GM12865 (cell line): ENCODE measurements at regions not wholly inside any gene's neighbourhood (a gene's known extent, or its start where the extent isn't known, plus 50 kb on each side); places are given as distances from the start of the nearest gene placed in this dataset.

ENCODE experiments used
- DNase-seq: peaks from one replicate; pipeline ENCODE4 v3.0.0; 2010; ENCODE audit warnings: low read depth
- H3K4me3 ChIP-seq: 2 replicates; pipeline ENCODE4 v1.5.1; 2011; ENCODE audit warnings: mild to moderate bottlenecking, low read depth, low read length, control low read depth
- TF ChIP-seq, protein P1 (sequence below): IDR thresholded peaks from 2 replicates; pipeline ENCODE4 v1.5.1; 2011; ENCODE audit warnings: low read length, control low read depth, low read depth, inconsistent platforms; ENCODE audit not compliant: insufficient read depth; ENCODE audit errors: missing control alignments

DNA sequence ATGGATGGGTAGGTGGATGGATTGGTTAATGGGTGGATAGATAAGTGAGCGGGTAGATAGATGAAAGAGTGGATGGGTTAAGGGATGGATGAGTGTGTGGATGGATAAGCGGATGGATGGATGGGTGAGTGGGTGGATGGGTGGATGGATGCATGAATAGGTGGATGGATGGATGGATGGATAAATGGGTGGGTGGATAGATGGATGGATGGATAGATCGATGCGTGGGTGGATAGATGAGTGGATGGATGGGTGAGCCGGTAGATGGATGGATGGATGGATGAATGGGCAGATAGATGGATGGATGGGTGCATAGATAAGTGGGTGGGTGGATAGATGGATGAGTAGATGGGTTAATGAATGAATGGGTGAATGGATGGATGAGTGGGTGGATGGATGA is 90.9 kb downstream of the CPZ start:
- no peak for DNase-seq
- TF ChIP-seq, protein P1, sequence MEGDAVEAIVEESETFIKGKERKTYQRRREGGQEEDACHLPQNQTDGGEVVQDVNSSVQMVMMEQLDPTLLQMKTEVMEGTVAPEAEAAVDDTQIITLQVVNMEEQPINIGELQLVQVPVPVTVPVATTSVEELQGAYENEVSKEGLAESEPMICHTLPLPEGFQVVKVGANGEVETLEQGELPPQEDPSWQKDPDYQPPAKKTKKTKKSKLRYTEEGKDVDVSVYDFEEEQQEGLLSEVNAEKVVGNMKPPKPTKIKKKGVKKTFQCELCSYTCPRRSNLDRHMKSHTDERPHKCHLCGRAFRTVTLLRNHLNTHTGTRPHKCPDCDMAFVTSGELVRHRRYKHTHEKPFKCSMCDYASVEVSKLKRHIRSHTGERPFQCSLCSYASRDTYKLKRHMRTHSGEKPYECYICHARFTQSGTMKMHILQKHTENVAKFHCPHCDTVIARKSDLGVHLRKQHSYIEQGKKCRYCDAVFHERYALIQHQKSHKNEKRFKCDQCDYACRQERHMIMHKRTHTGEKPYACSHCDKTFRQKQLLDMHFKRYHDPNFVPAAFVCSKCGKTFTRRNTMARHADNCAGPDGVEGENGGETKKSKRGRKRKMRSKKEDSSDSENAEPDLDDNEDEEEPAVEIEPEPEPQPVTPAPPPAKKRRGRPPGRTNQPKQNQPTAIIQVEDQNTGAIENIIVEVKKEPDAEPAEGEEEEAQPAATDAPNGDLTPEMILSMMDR = no peak
- H3K4me3 ChIP-seq = no peak overlapping the region

DNA sequence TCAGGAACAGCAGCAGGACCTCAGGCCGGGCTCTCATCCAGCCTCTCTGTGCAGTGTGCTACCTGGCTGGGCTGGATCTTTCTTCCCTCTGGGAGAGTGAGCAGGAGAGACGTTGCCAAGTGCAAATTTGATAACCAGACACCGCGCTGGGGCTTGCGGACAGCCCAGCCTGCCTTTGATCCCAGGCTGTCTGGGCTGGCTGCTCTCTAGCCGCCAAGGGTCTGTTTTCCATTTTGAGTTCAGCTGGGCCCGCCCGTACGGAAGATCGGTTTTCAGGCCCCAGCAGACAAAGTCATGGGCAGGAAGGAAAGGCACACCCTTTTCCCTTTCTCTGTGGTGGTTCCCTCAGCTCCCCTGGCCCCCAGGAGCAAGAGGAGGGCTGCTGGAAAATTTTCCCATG is 90.2 kb downstream of the CPZ start:
- TF ChIP-seq, protein P1 = no peak
- H3K4me3 ChIP-seq = no peak overlapping the region
- no peak for DNase-seq

- H3K4me3 ChIP-seq = no peak overlapping the region
- TF ChIP-seq, protein P1 = no peak
- no peak for DNase-seq
These were observed 89.7 kb downstream of the CPZ start for GRCh38 chr4:8682296-8682695.

- TF ChIP-seq, protein P1 = no peak
- no peak overlapping the region for H3K4me3 ChIP-seq
- DNase-seq = no peak
These were observed 88.8 kb downstream of the CPZ start for GRCh38 chr4:8681391-8681790.

DNA sequence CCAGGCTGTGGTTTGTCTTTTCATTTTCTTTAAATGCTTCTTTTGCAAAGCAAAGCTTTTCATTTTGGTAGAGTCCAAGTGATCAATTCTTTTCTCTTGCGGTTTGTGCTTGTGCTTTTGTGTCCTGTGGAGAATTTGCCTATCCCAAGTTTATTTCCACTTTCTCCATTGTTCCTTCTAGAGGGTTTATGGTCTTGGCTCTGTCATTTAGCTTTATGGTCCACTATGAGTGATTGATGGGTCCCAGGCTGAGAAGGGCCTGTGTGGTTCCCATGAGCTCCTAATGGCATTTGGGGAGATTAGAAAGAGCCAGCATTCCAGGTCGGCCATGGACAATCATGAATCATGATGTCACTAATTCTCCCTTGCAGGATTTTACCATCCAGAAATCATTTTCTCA is 86.5 kb downstream of the CPZ start:
- H3K4me3 ChIP-seq = no peak overlapping the region
- DNase-seq = no peak
- TF ChIP-seq, protein P1 = no peak

DNA sequence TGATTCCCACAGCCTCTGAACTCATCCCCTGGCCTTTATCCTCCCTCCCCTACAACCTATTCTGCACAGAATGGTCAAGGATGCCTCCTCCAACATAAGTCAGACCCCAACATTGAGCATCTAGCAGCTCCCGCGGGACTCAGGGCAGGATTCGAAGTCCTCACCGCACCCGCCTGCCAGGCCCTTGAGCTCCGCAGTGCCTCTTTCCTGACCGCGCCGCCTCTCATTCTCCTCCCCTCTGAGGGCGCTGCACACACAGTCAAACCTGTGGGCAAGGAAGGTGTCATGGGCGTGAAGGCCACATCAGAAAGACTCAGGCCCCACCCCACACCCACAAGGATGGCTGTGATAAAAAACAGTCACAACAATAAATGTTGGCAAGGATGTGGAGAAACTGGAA is 84.1 kb downstream of the CPZ start:
- no peak for DNase-seq
- TF ChIP-seq, protein P1 = no peak
- H3K4me3 ChIP-seq = no peak overlapping the region

DNA sequence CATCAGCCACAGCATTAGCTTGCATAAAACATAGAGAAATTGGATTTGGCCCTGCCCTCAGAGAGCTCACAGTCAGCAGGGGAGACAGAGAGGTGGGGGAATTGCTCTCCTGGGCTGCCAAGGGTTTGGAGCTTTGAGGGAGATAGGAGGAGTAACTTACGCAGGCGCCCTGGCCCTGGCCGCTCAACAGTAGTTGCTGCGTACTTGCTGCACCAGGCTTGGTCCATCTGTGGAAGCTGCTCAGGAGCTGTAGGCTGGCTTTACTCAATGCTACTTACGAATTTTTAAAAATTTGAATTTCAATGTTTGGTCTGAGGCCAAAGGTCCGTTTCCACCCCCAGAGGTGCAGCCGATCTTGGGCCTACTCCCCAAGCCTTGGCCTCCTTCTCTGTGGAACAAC is 83.3 kb downstream of the CPZ start:
- TF ChIP-seq, protein P1 = no peak
- DNase-seq = no peak
- H3K4me3 ChIP-seq = no peak overlapping the region
